ENCODE measurements at regions not wholly inside any gene's neighbourhood (a gene's known extent, or its start where the extent isn't known, plus 50 kb on each side); places are given as distances from the start of the nearest gene placed in this dataset.

GRCh38 chr12:61667676-61668075 is 592.5 kb upstream of the USP15 start:
- TF ChIP-seq MXD4 (CRISPR knock-in tag; IDR thresholded peaks at IDR 0.05; ENCODE audit: borderline replicate concordance) (no peak), CREM (CRISPR knock-in tag; IDR thresholded peaks at IDR 0.05) (no peak), ZNF532 (CRISPR knock-in tag; IDR thresholded peaks at IDR 0.05; ENCODE audit: borderline replicate concordance) (no peak), IRF1 (CRISPR knock-in tag; IDR thresholded peaks at IDR 0.05) (no peak), ATF3 (CRISPR knock-in tag; conservative IDR thresholded peaks at IDR 0.05) (no peak), AR (CRISPR knock-in tag; IDR thresholded peaks at IDR 0.05) (no peak), HMGA2 (CRISPR knock-in tag; IDR thresholded peaks at IDR 0.05) (no peak), FOXP4 (CRISPR knock-in tag; IDR thresholded peaks at IDR 0.05) (no peak), HMGXB4 (CRISPR knock-in tag; IDR thresholded peaks at IDR 0.05) (no peak)
- Mint-ChIP-seq H3K27ac (no peak overlapping the region), H3K27me3 (ENCODE audit: low read depth) (peaks cover 4% of the 10 kb centered on the region), H3K9me3 (peaks cover 48% of the 10 kb centered on the region), H3K4me3 (no peak overlapping the region), H3K4me1 (no peaks in the 10 kb centered on the region), H3K36me3 (peaks cover 41% of the 10 kb centered on the region)
- DNase-seq (ENCODE audit: low spot score) (no peak), ATAC-seq (no peak)
- POLR2A ChIA-PET = no interaction called here
- CTCF ChIA-PET = no interaction called here

GRCh38 chr12:61676520-61676919 is 583.7 kb upstream of the USP15 start:
- ATAC-seq = peak; percentile 46
- POLR2A ChIA-PET = no interaction called here

More at GRCh38 chr12:61676520-61676919, 583.7 kb upstream of the USP15 start:
- H3K36me3 Mint-ChIP-seq = peaks cover 8% of the 10 kb centered on the region
- no peak for TF ChIP-seq NR1H2 (CRISPR knock-in tag; IDR thresholded peaks at IDR 0.05)
- no peak for TF ChIP-seq ZNF512 (CRISPR knock-in tag; IDR thresholded peaks at IDR 0.05; ENCODE audit: borderline replicate concordance)
- no peak for TF ChIP-seq ZNF671 (CRISPR knock-in tag; IDR thresholded peaks at IDR 0.05)
- TF ChIP-seq SOX15 (CRISPR knock-in tag; IDR thresholded peaks at IDR 0.05) = no peak
- DNase-seq (ENCODE audit: low spot score) = no peak
- H3K4me1 Mint-ChIP-seq = no peaks in the 10 kb centered on the region
- H3K27ac Mint-ChIP-seq = no peak overlapping the region
- CTCF ChIA-PET = no interaction called here
- no peak overlapping the region for H3K4me3 Mint-ChIP-seq
- H3K27me3 Mint-ChIP-seq (ENCODE audit: low read depth) = no peaks in the 10 kb centered on the region
- H3K9me3 Mint-ChIP-seq = peaks cover 19% of the 10 kb centered on the region
